GM19463 (cell line): ENCODE measurements at regions not wholly inside any gene's neighbourhood (a gene's known extent, or its start where the extent isn't known, plus 50 kb on each side); places are given as distances from the start of the nearest gene placed in this dataset.
"Not testable (repeated sequence)": the region's sequence is repeated elsewhere in the genome, so short reads cannot be mapped to it uniquely, and the experiment has no call there.

ENCODE experiments used
- ATAC-seq: cut with Tn5 transposase; IDR thresholded peaks from one replicate; pipeline ENCODE4 v1.9.1; 2021; ENCODE audit warnings: mild to moderate bottlenecking, moderate library complexity; ENCODE audit not compliant: unreplicated experiment

DNA sequence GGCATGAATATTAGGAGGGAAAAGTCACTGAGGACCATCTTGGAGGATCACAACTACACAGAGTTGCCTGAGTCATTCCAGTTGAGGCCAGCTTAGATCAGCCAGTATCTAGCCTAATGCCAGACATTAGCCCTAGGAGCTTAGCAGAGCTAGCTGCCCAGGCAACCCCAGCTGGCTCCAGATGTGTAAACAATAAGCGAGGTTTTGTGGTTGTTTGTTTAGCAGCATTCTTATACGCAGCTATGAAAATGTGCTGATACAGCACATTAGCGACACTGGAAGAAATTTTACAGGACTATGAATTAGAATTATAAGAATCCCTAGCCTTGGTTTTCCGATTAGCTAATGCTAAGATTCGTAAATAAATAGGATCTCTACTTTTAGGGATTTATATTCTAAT lies 59.3 kb downstream of the BTBD3 start:
- ATAC-seq = no peak

DNA sequence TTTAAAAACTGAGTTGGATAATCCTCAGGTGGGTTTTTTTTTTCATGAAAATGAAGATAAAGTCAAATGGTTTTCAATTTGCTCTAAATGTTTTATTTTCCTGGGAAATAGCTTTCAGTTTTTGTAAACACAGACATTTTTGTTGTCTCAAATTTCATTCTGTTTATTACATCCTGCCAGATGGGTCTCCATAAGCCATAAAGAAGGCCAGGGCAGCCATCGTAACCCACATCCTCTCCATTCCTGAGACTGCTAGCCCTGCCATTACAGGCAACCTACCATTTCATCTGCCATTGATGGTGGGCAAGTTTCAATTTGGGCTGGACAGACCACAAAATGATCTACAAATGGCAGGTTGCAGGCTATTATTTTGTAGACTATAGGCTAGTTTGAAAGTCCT lies 60.8 kb downstream of the BTBD3 start:
- ATAC-seq = no peak

DNA sequence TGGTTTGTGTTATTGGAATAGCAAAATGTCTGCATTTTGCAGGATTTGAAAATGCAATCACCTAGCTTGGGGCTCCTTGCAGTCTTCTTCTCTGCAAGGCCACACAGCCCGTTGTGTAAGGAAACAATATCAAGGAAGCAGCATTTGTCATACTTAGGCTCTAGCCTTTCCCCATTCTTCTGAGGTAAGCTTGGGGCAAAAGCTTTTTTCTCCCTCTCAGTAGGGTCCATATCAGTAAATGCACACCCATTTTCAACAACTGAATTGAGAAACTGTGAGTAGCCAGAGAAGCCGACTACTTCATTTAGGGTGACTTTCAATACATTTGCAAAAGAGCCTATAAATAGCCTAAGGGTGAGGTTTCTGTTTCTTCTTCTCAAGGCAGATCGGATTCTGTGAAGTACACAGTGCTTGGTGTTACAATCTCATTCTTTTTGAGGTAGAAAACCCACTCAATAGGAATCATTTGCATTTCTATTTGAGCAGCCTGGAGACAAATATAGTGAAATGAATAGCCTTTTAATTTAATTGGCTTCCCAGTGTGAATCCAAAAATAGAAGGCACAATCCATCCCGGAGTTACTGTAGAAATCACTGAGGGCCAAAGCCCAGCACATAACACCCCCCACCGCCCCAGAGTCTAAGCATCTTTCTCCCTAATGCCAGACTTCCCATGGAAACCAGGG lies 61.8 kb downstream of the BTBD3 start:
- ATAC-seq = peak; percentile 82

DNA sequence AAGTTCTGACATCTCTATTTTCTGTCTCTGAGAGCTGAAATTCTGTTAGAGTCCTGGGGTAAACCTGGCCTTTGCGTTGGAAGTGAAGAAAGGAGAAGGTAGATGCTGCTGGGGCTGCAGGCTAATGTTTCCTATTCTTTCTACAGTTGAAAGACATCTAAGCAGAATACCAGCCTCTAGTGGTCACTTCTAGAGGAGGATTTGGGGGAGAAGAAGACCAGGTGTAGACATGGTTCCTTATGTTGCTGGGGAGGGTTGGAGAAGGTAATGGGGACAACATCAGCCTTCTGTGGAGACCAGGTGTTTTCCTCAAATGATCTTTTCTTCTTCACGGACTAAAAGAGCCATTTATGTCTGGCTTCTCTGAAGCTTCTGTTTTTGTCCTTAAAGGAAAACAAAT lies 62.6 kb downstream of the BTBD3 start:
- no peak for ATAC-seq

DNA sequence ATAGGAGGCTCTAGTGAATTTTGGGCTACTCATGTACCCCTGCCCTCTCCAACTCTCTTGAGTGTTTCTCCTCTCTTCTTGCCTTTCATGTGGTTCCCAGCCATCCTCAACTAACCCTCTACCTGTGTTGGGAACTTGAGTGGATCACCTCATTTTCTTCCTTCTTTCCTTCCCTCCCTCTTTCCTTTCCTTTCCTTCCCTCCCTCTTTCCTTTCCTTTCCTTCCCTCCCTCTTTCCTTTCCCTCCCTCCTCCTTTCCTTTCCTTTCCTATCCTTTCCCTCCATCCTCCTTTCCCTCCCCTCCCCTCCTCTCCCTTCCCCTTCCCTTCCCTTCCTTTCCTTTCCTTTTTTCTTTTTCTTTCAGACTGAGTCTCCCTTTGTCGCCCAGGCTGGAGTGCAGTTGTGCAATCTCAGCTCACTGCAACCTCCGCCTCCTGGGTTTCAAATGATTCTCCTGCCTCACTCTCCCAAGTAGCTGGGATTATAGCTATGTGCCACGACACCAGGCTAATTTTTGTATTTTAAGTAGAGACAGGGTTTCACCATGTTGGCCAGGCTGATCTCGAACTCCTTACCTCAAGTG lies 63.8 kb downstream of the BTBD3 start:
- ATAC-seq = no peak

DNA sequence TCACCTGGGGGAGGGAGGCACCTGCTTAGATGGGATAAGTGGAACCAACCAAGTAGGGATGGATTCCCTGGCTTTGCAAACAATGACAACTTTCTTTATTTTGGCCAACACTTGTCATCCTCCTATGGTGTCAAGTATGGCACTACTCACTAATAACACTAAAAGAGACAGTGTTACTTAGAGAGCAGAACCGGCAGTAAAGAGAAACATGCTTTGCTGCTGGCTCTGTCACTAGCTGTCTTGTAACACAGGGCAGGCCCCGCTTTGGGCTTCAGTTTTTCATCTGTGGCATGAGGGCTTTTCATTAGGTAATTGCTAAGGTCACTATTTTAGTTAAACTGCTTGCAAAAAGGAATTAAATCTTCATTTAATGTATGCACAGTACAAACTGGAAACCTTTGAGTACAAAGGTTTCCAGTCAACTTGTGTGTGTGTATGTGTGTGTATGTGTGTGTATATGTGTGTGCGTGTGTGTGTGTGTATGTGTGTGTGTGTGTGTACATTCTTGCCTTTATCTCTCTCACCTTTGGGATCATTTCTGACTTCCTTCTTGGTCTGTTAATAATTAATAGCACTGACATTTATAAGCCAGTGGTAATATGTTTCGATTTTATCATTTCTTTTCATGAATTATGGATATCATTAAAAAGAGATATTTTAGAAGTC lies 64.7 kb downstream of the BTBD3 start:
- ATAC-seq = no peak

DNA sequence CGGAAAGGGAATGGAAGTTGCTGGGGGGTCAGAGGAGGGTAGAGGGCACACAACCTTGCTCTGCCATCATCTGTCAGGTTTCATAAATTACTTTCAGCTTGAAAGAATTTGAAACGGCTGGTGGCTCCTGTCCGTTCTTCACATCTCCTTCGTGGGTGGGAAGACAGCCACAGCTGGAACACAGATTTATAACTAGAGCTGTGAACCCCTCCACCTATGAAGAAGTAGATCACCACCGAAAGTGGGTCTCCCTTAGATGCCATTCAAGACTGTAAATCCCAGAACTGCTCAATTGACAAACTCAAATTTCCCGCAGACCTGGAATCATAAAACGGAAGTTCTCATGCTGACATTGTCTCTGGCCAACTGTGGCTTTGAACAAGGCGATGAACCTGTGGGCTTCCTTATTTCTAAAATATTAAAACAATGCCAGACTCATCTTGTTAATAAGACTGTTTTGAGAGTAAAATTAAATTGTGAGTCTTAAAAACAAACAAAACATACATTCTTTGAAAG lies 65.3 kb downstream of the BTBD3 start:
- no peak for ATAC-seq

DNA sequence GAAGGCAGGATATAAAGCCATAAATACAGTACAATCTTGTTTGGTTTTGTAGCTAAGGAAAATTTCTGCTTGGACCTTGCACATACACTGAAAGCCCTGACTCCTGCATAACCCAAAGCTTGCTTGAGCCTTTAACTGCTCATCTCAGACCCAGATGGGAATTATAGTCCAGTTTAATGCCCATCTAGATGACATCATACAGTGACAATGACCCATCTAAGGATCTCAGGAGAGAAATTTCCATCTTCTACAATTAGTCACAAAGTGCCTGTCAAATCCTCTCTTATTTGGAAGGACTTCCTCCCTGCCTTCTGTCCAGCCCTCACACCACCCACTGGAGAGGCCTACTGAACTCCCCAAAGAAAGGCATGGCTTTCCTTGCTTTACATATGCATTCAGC lies 69.3 kb downstream of the BTBD3 start:
- ATAC-seq = no peak

DNA sequence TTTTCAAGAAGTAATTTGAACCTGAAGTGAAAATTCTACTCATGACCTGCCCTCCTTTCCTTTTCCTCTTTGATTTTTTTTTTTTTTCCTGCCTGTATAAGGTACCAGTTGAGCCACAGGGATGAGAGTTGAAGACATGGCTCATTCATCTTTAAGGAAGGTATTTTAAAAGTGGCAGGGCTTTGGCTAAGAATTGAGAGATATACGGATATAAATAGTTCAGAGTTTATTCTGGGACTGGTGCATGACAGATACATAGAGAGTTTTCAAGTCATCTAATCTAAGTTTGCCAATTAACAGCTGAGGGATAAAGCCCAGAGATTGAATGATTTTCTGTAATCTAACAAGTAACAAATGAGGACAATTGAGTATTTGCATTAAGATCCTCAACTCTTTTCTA lies 69.8 kb downstream of the BTBD3 start:
- ATAC-seq = no peak

DNA sequence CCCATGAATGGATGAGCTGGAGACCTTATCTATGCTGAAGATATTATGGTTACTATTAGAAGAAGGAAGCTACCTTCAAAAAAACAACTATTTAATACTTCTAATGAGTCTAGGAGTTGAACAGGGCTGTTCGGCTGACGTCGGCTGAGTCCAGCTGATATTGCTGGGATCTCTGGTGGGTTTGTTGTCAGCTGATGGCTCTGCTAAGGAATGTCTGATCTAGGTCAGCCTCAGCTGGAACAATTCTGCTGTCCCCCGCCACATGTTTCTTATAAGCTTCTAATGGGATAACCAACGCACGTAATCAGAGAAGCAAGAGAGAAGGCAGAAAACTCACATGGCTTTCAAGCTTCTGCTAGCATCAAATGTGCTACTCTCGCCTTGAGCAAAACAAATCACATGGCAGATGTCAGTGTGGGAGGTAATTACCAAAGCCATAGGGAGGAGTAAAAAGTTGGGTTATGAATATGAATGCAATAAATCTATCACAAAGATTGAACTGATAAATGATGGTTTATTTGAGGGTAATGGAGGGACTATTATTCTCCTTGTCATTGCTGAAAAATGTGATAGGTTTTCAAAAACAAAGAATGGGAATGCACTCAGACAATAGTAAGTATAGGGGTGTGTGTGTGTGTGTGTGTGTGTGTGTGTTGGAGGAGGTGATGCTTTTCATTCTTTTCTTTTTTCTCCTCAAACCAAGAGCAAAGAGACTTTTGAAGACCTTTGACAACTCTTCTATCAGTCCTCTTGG lies 71.5 kb downstream of the BTBD3 start:
- ATAC-seq = no peak

DNA sequence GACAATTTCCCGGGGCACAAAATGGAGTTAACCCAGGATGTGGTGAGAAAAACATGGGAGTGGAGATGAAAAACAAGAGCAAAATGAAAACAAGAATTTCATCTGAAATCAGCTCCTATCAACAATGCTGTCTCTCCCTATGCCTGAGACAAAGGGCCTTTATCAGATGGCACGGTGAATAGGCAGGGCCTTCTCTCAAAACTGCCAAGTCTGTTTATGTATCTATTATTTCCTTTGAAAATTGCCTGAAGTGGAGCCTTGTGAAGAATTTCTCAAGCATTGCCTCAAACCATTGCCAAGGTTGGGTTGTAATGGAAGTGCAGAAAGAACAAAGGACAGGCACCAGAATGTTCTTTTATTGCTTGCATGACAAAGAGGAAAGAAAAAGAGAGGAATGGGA lies 74.7 kb downstream of the BTBD3 start:
- ATAC-seq = no peak

DNA sequence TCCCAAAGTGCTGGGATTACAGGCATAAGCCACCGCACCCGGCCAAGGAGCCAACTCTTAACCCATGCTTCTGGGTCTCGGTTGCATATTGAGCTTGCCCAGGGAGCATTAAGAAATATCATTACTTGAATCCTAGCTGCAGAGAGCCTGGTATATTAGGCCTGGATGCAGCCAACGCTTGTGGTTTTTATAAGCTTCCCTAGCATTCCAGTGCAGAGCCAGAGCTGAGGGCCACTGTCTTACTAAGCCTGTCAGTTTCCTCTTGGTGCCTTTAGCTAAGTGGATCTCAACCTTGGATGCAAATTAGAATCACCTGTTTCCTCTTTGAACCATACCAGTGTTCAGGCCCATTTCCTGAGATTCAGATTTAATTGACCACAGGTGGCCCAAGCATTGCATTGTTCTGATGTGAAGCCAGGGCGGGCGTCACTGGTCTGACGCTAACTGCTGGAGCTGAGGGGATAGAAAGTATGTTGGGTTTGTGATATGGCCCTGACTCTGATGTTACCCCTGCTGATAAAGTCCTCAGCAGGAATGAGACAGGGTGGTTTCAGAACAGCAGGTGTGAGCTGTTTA lies 76.3 kb downstream of the BTBD3 start:
- ATAC-seq = no peak

DNA sequence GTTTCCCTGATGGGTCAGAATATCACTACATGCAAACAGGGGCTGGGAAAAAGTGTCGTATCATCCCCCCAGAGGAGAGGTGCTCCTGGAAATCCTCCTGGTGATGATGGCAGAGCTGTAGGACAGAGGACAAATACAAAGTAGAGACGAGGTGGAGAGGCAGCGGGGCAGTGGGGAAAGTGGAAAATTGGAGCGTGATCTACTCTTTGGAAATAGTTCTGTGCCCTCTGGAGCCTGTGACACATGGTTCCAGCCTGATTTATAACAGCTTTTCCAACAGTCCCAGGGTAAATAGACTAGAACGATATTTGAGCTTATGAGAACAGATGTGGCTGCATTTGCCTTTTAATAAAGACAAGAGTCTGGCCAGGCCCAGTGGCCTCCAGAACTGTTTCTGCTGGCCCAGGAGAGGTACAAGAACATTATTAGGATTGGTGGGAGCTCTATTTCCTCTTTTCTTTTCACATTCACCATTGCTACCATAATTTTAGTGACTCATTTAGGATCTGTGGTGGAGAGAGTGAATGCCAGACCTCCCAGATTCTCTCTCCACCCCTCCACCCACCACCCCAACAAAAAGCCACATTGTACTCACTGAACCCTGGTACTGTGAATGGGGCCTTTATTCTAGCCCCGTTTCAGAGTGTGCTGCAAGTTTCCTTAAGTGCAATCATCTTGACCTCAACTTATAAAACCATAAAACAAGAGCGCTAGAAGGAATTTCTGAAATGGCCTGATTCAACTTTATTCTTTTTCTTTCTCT lies 78.3 kb downstream of the BTBD3 start:
- peak; percentile 43 for ATAC-seq

DNA sequence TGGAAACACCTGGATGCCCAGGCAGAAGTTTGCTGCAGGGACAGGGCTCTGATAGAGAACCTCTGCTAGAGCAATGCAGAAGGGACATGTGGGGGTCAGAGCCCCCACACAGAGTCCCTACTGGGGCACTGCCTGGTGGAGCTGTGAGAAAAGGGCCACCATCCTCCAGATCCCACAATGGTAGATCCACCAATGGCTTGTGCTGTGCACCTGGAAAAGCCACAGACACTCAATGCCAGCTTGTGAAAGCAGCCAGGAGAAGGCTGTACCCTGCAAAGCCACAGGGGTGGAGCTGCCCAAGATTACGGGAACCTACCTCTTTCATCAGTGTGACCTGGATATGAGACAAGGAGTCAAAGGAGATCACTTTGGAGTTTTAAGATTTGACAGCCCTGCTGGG lies 87.1 kb downstream of the BTBD3 start:
- ATAC-seq = not testable (repeated sequence)

DNA sequence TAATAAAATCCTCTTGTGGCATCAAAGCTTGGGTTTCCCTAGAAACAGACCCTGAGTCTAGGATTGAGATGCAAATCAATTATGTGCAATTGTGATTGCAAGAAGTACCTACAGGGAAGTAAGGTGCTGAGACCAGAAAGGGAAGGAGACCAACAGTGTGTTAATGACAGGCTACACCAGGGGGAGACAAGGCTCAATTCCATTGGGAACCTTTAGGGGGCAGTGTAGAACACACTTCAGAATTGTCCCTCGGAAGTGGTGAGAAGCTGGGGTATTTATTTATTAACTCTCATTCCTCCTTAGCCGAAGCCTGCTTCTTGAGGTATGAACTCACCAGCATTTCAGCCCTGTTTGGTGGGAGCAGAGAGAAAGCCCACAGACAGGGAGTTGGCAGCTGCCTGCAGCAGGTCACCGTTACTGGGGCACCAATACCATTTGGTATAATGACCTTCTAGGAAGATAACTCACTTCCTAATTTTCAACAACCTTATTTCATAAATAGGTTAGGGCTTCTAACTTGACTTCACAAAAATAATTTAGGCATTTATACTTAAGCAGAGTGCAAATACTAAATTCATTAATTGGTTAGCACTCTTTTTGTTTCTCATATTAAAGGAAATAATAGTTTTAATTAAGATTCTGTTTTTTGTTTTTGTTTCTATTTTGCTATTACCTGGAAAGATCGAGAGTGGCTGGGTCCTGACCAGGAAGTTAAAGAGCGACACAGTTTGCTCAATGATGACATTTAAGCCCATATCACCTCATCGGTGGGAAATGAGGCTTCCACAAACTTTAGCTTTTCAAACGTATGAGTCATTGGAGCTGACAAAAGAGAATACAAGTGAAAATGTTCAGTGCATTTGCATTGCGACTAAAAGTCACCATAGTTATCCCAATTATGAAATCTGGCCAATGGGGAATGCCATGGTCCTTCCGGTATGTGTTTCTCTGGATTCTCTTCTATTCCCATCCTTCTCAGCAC lies 94.8 kb downstream of the BTBD3 start:
- ATAC-seq = peak; percentile 86

DNA sequence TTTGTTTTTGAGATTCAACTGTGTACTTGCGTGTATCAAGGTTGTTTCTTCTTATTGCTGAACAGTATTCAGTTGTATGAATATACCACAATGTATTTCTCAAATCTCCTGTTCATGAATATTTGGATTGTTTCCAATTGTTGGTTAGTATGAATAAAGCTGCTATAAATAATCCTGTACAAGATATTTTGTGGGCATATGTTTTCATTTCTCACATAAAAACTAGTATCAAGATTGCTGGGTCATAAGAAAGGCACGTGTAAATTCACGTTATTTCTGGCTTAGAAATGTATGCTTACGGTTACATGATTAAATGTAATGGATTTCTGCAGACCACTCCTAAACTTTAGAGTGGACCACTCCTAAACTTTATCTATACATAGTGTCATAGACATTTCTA lies 96.6 kb downstream of the BTBD3 start:
- no peak for ATAC-seq

DNA sequence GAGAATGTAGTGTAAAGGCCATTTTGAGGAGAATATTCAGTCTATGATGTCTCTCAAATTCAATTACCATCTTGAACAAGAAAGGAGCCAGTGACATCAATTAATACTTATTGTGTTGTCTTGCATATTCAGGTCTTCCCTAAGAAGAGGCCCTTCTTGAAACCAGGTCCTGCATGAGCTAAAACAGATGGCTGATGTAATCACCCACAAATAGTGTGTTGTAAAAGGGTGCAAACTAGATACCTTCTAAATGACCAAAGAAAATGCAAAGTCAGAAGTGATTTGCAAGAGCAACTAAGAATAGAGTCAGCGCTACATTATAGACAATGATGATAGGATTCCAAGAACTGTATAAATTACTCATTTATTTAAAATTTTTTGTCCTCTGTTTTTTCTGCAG lies 97.0 kb downstream of the BTBD3 start:
- ATAC-seq = no peak

DNA sequence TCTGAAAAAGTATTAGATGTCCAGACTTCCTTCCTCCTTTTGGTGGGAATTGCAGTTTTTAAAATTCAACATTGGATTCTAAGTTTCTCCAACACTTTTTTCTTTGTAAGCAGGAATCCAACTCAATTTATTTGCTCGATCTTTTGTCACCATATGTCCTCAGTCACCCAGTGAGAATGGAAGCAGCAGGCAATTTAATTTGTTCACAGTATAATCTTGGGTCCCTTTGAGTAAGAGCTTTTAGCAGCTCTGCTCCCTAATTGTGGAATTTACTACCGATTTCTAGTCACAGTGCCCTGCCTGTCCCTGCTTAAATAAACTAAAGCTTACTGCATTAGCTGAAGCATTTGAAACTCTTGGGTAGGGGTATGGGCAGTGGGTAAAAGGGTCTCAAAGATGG lies 98.6 kb downstream of the BTBD3 start:
- ATAC-seq = no peak

DNA sequence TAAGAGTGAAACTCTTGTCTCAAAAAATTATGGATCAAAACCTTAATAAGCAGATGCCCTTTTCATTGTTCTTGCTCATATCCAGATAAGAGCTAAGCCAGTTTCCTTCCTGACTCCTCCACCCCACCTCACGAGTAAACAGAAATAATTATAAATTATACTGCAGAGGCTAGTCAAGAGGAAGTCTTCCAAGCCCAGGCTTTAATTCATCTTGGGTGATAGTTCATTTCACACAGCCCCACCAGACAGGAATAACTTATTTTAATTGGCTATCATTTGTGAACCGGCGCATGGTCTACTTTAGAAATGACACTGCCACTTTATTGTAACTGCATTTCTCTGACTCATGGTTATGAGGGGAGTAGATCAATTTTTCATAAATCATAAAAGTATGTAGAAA lies 102.0 kb downstream of the BTBD3 start:
- no peak for ATAC-seq
